Activated T-helper 2 cell treated with anti-CD3 and anti-CD28 coated beads, Interferon-gamma antibody, Interleukin-2, Interleukin-4, amounts not matched to agents 10 μg/mL and 5 μg/mL and 100 μg/mL, durations not matched to agents 14 hours and 24 hours and 36 hours (primary cell): ENCODE measurements at regions not wholly inside any gene's neighbourhood (a gene's known extent, or its start where the extent isn't known, plus 50 kb on each side); places are given as distances from the start of the nearest gene placed in this dataset.
"Not testable (repeated sequence)": the region's sequence is repeated elsewhere in the genome, so short reads cannot be mapped to it uniquely, and the experiment has no call there.

Source experiments
- DNase-seq: peaks from one replicate; pipeline ENCODE4 v3.0.0; 2021; ENCODE audit warnings: low spot score
- H3K27ac Mint-ChIP-seq: one replicate; pipeline ENCODE4 v1.8.0; 2021; ENCODE audit warnings: mixed read lengths
- H3K27me3 Mint-ChIP-seq: one replicate; pipeline ENCODE4 v1.8.0; 2021; ENCODE audit warnings: low read depth, mixed read lengths
- H3K36me3 Mint-ChIP-seq: one replicate; pipeline ENCODE4 v1.8.0; 2021; ENCODE audit warnings: low read depth, mixed read lengths
- H3K4me1 Mint-ChIP-seq: one replicate; pipeline ENCODE4 v1.8.0; 2021; ENCODE audit warnings: low read depth, mixed read lengths
- H3K4me3 Mint-ChIP-seq: one replicate; pipeline ENCODE4 v1.8.0; 2021; ENCODE audit warnings: low read depth, mild to moderate bottlenecking, moderate library complexity, mixed read lengths
- H3K9me3 Mint-ChIP-seq: one replicate; pipeline ENCODE4 v1.8.0; 2021; ENCODE audit warnings: mixed read lengths
- intact Hi-C: fragments of 100-400 bp; cut with micrococcal nuclease; formaldehyde crosslinking; loops from one replicate; pipeline ENCODE4 v1.15.1; 2023

DNA sequence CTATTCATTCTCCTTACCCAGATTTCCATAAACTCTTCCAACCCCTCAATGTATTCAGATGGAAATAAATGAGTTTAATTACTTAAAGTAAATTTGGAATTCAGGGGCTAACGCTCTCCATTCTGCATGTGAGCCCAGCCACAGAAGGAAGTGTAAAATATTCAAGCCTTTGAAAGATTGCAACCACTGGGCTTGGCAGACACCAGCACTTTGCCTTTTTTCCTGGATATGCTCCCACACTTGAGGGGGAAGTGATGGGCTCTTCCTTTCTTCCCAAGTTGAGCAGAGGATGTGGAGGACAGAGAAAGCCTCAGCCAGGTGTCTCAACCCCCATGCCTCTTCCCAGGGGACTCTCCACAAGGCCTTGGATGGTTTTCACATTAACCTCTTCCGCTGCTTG, 825.1 kb upstream of the EEF2KMT start:
- no peaks in the 10 kb centered on the region for H3K4me1 Mint-ChIP-seq
- no peak overlapping the region for H3K27ac Mint-ChIP-seq

GRCh38 chr16:5918567-5919130, 821.1 kb upstream of the EEF2KMT start:
- H3K9me3 Mint-ChIP-seq: peaks cover 40% of the 10 kb centered on the region
- H3K27me3 Mint-ChIP-seq: no peaks in the 10 kb centered on the region
- no peak for DNase-seq
- H3K4me3 Mint-ChIP-seq: no peak overlapping the region
- no peaks in the 10 kb centered on the region for H3K4me1 Mint-ChIP-seq
- H3K36me3 Mint-ChIP-seq: no peaks in the 10 kb centered on the region
- intact Hi-C loops: no loop called here
- no peak overlapping the region for H3K27ac Mint-ChIP-seq

More for the DNA sequence above, 825.1 kb upstream of the EEF2KMT start:
- peaks cover 59% of the 10 kb centered on the region for H3K9me3 Mint-ChIP-seq
- intact Hi-C loops: no loop called here
- DNase-seq: no peak
- no peaks in the 10 kb centered on the region for H3K27me3 Mint-ChIP-seq
- no peak overlapping the region for H3K4me3 Mint-ChIP-seq
- no peaks in the 10 kb centered on the region for H3K36me3 Mint-ChIP-seq

GRCh38 chr16:5917436-5918195, 820.0 kb upstream of the EEF2KMT start:
- Mint-ChIP-seq H3K4me1 (no peaks in the 10 kb centered on the region), H3K4me3 (no peak overlapping the region), H3K27me3 (no peaks in the 10 kb centered on the region), H3K9me3 (peaks cover 40% of the 10 kb centered on the region), H3K36me3 (no peaks in the 10 kb centered on the region), H3K27ac (no peak overlapping the region)
- no peak for DNase-seq
- intact Hi-C loops: no loop called here

- Mint-ChIP-seq H3K36me3 (no peaks in the 10 kb centered on the region), H3K27me3 (no peaks in the 10 kb centered on the region), H3K27ac (no peak overlapping the region), H3K9me3 (peaks cover 41% of the 10 kb centered on the region), H3K4me1 (no peaks in the 10 kb centered on the region), H3K4me3 (no peak overlapping the region)
- intact Hi-C loops: no loop called here
- DNase-seq: no peak
Observed at GRCh38 chr16:5916711-5917191, 819.2 kb upstream of the EEF2KMT start.

GRCh38 chr16:5911241-5911640, 813.6 kb upstream of the EEF2KMT start:
- no peaks in the 10 kb centered on the region for H3K27me3 Mint-ChIP-seq
- no peak for DNase-seq
- no peak overlapping the region for H3K4me3 Mint-ChIP-seq
- H3K27ac Mint-ChIP-seq: no peak overlapping the region
- H3K4me1 Mint-ChIP-seq: no peaks in the 10 kb centered on the region
- intact Hi-C loops: no loop called here
- H3K9me3 Mint-ChIP-seq: peaks cover 23% of the 10 kb centered on the region
- no peaks in the 10 kb centered on the region for H3K36me3 Mint-ChIP-seq

GRCh38 chr16:5909556-5909955, 812.0 kb upstream of the EEF2KMT start:
- DNase-seq, H3K4me1 Mint-ChIP-seq, H3K27me3 Mint-ChIP-seq, H3K27ac Mint-ChIP-seq, intact Hi-C loops, H3K4me3 Mint-ChIP-seq, H3K36me3 Mint-ChIP-seq: not testable (repeated sequence)
- peaks cover 22% of the 10 kb centered on the region for H3K9me3 Mint-ChIP-seq

- no peak overlapping the region for H3K27ac Mint-ChIP-seq
- H3K4me1 Mint-ChIP-seq: no peaks in the 10 kb centered on the region
- no peak overlapping the region for H3K4me3 Mint-ChIP-seq
- no peaks in the 10 kb centered on the region for H3K27me3 Mint-ChIP-seq
- intact Hi-C loops: no loop called here
- no peaks in the 10 kb centered on the region for H3K36me3 Mint-ChIP-seq
- no peak for DNase-seq
- peaks cover 29% of the 10 kb centered on the region for H3K9me3 Mint-ChIP-seq
Observed at GRCh38 chr16:5907544-5907943, 809.9 kb upstream of the EEF2KMT start.

DNA sequence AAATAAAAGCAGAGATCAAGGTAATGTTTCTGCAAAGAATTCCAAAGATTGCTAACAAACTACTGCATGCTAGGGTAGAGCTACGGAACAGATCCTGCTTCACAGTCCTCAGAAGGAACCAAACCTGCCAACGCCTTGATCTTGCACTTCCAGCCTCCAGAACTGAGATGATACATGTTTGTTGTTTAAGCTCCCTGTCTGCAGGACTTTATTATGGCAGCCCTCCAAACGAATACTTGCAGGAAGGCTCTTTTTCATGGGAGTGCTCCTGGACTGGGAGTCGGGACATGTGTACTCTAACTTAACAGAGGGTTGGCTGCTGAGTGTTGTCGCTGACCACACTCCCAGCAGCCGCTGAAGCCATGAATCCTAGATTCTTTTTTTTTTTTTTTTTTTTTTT, 808.8 kb upstream of the EEF2KMT start:
- intact Hi-C loops: no loop called here
- no peaks in the 10 kb centered on the region for H3K36me3 Mint-ChIP-seq

DNA sequence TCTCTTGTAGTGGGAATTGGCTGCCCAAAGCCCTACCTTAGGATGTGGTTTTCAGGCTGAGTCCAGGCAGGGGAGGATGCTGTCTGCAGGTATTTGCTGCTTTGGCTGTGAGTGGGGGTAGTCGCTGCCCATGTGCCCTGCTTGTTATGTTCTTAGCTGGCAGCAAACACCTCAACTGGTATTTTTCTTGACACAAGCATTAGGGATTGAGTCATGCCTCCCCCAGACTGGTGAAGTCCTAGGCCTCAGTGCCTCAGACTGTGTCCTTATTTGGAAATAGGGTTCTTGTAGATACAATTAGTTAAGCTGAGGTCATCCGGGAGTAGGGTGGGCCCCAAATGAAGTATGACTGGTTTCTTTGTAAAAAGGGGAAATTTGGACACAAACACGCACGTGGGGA, 808.3 kb upstream of the EEF2KMT start:
- intact Hi-C loops: no loop called here
- DNase-seq: no peak
- H3K9me3 Mint-ChIP-seq: peaks cover 35% of the 10 kb centered on the region
- no peaks in the 10 kb centered on the region for H3K4me1 Mint-ChIP-seq
- no peaks in the 10 kb centered on the region for H3K27me3 Mint-ChIP-seq
- no peak overlapping the region for H3K4me3 Mint-ChIP-seq
- no peak overlapping the region for H3K27ac Mint-ChIP-seq
- no peaks in the 10 kb centered on the region for H3K36me3 Mint-ChIP-seq

More for the DNA sequence above, 808.8 kb upstream of the EEF2KMT start:
- Mint-ChIP-seq H3K27ac (no peak overlapping the region), H3K27me3 (no peaks in the 10 kb centered on the region), H3K4me1 (no peaks in the 10 kb centered on the region), H3K4me3 (no peak overlapping the region), H3K9me3 (peaks cover 31% of the 10 kb centered on the region)
- DNase-seq: no peak

DNA sequence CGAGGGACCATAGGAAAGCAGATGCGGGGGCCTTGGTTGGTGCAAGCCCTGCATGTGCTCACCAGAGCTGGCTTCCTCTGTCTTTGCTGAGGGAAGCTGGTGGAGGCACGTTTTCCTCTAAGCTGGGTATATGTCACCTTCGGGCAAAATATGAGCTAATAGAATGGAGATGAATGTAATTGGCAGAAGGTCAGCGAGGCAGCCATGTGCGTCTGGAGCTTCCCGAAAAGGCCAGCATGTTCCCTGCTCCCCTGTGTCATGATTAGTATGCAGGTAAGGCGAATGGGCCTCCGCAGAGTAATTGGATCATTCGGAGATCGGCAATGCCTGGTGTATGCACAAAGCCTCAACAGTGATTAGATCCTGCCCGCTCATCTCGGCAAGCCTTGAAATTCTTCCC, 806.2 kb upstream of the EEF2KMT start:
- intact Hi-C loops: no loop called here
- DNase-seq: no peak
- Mint-ChIP-seq H3K4me1 (no peaks in the 10 kb centered on the region), H3K27me3 (no peaks in the 10 kb centered on the region), H3K9me3 (peaks cover 53% of the 10 kb centered on the region), H3K27ac (no peak overlapping the region), H3K4me3 (no peak overlapping the region), H3K36me3 (no peaks in the 10 kb centered on the region)

- no peak for DNase-seq
- no peaks in the 10 kb centered on the region for H3K36me3 Mint-ChIP-seq
- intact Hi-C loops: no loop called here
- H3K9me3 Mint-ChIP-seq: peaks cover 56% of the 10 kb centered on the region
- H3K4me3 Mint-ChIP-seq: no peak overlapping the region
- H3K27ac Mint-ChIP-seq: no peak overlapping the region
- no peaks in the 10 kb centered on the region for H3K4me1 Mint-ChIP-seq
- H3K27me3 Mint-ChIP-seq: no peaks in the 10 kb centered on the region
Observed at GRCh38 chr16:5903153-5903552, 805.6 kb upstream of the EEF2KMT start.

- Mint-ChIP-seq H3K4me1 (no peaks in the 10 kb centered on the region), H3K4me3 (no peak overlapping the region), H3K27me3 (no peaks in the 10 kb centered on the region), H3K36me3 (no peaks in the 10 kb centered on the region), H3K9me3 (peaks cover 65% of the 10 kb centered on the region), H3K27ac (no peak overlapping the region)
- intact Hi-C loops: no loop called here
- no peak for DNase-seq
Observed at GRCh38 chr16:5900046-5900445, 802.5 kb upstream of the EEF2KMT start.

DNA sequence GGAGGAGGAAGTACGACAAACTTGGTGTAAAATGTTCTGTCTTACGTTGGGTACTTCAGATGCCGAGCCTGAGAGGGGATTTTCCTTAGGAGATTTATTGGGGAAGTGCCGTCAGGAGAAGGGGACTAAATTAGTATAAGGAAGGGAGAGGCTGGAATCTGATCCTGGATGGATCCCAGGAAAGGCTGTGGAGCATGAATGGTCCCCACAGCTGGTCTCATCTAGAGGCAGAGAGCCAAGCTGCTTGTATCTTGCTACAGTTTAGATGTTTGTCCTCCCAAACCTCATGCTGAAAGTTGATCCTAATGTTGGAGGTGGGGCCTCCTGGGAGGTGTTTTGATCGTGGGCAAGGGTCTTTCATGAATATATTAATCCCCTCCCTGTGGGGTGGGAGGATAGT, 798.4 kb upstream of the EEF2KMT start:
- Mint-ChIP-seq H3K36me3 (no peaks in the 10 kb centered on the region), H3K9me3 (peaks cover 65% of the 10 kb centered on the region)

More for the DNA sequence above, 798.4 kb upstream of the EEF2KMT start:
- DNase-seq: no peak
- Mint-ChIP-seq H3K27ac (no peak overlapping the region), H3K4me1 (no peaks in the 10 kb centered on the region), H3K4me3 (no peak overlapping the region), H3K27me3 (no peaks in the 10 kb centered on the region)
- intact Hi-C loops: no loop called here
